HuH-7 (cell line): ENCODE measurements at regions not wholly inside any gene's neighbourhood (a gene's known extent, or its start where the extent isn't known, plus 50 kb on each side); places are given as distances from the start of the nearest gene placed in this dataset.

Experiments used
- DNase-seq: peaks from one replicate; pipeline ENCODE4 v3.0.0; 2011; ENCODE audit warnings: low spot score

DNA sequence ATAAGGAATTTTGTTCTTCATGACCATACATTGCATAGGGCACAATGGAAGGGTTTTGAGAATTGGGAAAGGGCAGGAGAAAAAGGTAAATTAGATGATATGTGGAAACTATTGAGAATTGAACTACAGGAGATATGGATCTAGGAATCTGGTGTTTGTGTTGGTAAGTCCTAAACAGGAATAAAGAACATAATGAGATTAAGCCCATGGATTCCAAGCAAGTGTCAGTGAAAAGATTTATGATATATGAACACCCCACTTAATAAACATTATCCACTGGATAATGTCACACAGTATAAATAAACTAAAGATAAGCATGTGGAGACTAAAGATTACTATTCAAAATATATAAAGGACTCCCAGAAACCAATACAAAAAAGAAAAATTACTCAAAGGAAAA is 98.2 kb downstream of the TNFSF18 start:
- DNase-seq, result no peak

DNA sequence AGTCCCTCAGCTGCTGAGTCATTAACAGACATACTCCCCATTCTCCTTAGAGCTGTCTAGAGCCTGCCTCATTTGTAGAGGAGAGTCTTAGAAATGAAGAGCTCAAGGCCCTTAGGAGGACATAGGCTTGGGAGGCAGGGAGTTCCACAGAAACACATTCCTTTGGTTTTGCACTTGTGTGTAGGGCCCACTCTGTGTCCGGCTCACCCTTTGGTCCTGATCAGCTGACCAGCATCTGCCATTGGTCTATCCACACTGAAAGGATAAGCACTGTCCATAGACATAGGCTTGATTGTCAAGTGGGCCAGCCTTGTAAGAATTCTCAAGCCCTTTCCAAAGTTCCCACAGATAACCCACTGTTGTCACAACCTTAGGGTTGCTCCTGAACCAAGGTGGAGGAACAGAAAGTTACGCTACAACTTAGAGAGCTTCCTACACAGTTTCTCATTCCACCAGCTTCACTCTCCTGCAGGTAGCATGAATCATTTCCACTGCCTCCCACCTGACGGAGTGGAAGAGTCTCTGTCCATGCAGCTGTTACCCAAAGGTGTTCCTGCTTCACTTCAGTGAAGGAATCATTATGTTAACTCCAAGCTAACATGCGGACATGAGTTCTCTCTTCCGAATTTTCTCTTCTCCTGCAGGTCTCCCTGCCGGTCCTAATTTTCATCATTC is 96.1 kb downstream of the TNFSF18 start:
- no peak for DNase-seq

DNA sequence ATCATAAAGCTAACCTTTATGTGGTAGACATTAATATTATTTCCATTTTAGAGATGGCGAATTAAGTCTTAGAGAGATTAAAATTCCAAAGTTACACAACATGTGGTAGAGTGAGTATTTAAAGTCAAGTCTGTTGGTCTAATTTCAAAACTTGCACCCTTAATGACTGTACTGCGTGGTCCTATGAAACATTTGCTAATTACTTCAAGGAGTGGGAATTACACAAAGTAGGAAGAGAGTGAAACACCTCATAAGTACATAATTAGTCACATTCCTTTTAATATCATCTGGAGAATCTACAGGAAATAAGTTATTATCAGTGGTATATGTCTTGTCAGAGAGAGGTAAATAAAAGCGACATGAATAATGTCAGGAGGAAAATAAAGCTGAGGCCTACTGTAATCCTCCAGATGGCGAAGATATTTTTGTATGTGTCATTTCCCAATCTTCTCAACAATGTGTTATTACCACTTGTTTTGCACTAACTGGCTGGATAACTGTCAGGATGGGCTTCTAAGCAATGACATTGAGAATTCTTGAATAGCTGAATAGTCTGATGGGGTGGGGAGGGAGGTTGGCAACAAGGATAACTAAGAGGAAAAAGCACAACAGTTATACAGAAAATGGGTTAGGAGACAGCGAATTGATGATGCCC is 95.5 kb downstream of the TNFSF18 start:
- no peak for DNase-seq

DNA sequence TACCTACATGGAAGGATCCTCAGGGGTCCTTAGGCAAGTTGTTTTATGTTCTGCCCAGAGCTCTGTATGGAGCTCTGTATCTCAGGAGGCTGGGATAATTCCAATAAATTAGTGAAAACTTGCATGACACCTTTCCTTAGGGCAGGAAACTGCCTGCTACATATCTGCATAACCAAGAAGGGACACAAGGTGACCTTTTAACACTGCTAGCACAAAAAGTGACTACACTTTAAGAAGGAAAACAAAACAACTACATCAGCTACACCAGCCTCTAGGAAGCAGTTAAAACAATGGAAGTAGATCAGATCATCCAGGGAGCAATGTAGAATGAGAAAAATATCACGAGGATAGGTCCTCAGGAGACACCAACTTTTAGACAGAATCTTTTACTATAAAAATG is 93.9 kb downstream of the TNFSF18 start:
- DNase-seq, result no peak

DNA sequence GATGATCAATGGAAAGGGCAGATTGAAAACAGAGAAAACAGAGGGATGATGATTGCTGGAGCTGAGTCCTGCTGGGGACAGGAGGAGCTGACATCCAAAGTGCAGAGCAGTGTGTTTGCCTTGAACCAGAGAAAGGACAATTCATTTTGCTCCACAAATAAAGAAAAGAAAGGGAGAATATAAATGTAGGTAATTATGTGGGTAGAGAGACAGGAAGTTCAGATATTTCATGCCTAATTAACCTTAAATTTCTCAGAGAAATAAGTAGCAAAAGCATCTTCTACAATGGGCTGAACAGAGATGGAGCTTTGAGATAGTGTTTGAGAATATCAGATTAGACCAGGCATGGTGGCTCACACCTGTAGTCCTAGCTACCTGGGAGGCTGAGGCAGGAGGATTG is 93.2 kb downstream of the TNFSF18 start:
- DNase-seq, result no peak

DNA sequence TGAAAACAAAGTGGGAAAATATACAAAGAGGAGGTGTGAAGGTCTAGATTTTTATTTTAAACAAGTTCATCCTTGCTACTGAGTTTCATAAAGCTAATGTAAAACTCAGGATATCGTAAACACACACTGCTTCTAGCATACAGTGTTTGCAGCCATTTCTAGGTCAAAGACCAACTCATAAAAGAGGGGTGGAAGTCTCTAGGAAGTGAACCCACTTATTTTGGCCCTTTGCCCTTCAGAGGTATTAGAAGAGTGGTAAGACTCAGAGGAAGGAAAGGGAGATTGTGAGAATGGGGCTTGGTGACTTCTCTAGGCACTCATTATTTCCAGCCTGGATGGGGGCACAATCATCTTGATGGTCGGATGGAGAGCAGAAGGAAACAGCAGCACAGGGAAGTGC is 91.2 kb downstream of the TNFSF18 start:
- no peak for DNase-seq

DNA sequence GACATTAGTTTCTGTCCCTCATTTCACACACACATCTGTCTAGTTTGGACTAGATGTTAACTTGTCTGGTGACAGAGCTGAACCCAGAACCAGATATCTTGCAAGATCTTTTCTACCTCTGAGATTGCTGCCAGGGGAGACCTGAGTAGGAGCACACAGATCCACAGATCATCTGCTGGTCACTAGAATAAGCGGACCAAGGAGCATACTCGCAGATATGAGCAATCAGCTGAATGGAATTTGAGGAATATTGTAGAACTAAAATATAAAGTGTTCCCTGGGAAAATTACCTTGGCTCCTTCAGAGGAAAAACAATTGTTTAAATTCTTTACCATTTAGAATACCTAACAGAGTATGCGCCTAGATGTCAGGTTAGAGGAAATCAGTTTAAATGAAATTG is 90.7 kb downstream of the TNFSF18 start:
- no peak for DNase-seq

DNA sequence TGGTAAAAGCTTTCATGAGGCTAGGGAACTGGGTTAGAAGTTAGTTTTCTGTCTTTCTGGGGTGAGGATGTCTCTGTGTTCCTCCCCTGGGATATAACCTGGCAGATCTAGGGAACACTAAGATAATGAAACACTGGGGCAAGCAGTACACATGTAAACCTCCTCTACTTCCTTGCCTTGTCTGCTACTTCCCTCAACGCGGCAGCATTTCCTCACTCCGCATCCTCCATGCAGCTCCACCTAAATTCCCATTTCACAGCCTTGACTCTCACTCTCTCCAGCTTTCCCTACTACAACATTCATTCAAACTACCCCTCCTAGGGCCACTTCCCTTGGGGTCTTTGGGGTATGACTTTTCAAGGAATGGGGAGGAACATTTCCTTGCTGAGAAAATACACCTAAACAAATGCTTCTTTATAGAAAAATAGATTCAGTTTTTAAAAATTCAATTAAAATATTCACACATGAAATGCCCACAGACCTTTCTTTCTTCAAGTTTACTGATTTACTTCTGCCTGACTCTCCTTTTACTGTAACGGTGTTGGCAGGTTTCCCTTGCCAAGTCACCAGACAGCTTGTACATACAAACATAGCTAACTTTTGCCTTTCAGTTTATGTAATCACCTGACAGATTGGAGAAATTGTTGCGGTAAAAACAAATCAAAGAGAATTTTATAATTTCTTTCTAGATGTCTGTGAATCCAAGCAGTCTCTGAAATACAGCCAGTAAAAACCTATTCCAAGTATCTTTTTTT is 90.1 kb downstream of the TNFSF18 start:
- DNase-seq, result no peak

DNA sequence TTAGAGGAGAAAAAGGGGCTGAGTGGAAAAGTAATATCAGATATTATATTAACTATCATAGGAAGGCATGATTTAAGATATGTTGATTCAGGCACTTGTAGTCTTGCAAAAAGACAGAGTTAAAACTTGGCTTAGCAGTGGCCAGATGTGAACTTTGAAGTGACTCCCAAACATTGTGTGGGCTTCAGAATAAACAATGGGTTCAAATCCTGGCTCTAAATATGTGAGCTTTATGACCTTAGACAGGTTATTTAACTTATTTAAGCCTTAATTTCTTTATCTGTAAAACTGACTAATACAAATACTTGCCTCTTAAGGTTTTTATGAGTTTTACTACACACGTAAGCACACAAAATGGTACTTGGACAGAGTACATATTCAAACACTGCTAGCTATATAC is 85.9 kb downstream of the TNFSF18 start:
- no peak for DNase-seq

DNA sequence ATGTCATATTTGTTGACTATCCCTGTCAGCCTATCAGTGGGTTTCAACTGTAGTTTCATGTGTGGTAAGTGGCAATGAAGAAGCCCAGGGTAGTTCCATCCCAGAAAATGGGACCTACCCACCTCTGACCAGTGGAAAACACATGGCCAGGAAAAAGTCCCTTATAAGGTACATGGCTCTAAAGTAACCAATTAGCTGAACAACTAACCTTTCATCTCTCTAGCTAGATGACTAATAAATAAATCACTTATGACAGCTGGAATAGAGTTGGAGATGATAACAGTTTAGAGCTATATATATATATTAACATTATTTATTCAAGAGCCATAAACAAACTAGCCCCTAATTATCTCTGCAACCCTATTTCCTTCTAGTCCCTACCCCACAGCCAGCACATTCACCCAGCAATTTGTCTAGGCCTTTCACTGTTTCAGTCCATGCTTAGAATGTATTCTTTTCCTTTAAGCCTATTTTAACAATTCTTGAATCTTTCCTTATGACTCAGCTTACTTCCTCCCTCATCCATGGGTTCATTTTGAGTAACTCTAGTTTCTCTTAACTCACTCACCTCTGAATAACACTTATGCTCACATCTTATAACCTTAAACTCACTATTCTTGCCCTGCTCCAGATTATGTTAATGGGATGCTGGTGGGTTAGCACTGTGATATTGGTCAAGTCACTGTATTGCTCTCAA is 83.7 kb downstream of the TNFSF18 start:
- no peak for DNase-seq

DNA sequence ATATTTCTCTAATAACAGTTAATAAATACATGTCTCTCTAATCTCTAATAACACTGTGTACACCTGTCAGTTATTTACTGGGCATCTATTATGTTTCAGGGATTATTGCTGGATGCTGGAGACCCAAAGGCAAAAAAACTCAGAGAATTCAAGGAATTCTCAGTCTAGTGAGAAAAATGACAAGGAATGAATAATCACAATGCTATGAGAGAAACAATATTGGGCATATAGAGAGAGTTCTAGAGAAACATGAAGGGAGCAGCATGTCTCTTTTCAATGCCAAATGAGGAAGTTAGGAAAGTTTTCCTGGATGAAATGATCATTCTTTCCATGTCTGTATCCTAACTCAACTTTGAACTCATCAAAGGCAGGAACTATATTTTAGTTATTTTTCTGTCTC is 82.8 kb downstream of the TNFSF18 start:
- no peak for DNase-seq

DNA sequence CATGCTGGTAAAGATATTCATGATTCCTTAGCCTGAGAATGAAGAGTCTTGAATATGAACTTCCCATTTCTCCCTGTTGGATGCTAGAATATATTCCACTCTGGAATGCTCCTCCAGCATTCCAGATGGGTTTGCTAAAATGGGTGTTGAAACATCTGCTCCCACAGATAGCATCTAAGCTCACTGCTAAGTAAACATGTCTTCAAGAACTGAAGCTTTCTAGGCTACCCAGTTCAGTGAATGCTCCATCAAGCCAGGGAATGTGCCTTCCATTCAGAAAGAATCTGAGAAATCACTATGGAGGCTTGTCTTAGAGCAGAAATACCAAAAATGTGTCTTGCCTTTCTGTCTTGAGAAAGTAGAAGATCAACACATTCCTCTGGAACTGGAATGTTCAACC is 81.1 kb downstream of the TNFSF18 start:
- peak; percentile 8 for DNase-seq

DNA sequence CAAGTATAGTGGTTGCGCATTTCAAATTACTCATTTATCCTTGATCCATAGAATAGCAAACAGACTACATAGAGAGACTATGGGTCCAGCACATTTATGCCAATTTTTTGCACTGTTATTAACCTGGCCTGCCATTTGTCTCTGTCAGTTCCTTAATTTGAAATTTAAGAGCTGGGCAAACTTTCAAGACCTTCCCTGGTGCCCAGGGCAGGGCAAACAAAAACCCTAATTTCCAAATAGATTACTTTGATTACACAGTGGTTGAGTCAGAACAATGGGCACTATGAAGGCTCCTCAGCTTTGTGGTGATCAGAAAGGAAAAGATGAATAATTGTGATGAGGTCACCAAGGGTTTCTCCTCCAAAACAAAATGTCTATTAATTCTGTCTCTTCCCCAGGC is 80.6 kb downstream of the TNFSF18 start:
- DNase-seq, result no peak

DNA sequence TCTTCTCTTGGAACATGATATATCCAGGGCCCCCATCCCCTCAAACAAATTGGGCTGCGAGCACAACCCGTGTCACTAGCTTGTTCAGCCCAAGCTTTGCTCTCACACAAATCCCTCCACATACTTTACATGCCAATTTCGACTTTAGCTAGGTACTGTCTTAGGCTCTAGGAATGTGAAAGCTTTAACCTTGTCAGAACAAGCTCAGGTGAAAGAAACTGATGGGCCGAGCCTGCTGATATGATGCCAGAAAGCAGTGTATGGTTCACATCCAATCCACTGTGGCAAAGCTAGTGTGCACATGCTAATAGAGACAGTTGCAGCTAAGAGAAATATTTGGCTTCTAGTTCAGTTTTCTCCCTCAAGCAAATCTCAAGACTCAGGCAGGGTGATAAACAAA is 79.5 kb downstream of the TNFSF18 start:
- no peak for DNase-seq

DNA sequence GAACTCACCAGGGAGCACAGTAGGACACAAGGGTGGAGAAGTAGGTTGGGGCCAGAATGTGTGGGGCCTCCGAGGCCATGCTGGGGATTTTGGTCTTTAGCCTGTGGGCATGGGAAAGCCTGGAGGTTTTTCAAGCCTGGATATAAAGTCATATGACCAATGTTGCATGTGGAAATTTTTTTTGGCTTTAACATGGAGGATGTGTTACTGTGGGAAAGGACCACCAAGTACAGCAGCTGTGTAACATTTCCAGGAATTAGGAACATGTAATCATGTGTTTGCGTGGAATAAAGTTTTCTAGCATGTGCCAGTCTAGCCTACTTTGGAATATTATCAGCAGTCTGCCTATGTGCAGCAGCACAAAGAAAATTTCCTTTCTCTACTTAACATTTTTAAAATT is 78.5 kb downstream of the TNFSF18 start:
- no peak for DNase-seq

DNA sequence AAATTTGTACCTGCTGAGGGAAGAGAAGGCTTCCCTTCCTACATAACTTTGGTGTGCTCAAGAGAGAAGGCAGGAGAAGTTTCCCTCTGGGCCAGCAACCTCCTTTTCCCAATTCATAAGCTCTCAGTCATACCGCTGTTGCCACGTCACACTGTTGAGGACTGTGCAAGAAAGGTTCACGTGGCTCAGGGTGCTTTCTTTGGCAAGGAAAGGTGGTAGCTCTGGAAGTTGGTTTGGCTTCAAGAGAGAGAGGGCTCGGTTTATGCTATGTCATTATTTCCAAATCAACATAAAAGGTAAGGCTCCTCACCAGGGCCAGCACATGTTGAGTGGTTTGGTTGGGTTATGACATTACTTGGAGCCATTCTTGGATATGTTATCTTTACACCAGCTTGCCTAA is 77.3 kb downstream of the TNFSF18 start:
- no peak for DNase-seq

DNA sequence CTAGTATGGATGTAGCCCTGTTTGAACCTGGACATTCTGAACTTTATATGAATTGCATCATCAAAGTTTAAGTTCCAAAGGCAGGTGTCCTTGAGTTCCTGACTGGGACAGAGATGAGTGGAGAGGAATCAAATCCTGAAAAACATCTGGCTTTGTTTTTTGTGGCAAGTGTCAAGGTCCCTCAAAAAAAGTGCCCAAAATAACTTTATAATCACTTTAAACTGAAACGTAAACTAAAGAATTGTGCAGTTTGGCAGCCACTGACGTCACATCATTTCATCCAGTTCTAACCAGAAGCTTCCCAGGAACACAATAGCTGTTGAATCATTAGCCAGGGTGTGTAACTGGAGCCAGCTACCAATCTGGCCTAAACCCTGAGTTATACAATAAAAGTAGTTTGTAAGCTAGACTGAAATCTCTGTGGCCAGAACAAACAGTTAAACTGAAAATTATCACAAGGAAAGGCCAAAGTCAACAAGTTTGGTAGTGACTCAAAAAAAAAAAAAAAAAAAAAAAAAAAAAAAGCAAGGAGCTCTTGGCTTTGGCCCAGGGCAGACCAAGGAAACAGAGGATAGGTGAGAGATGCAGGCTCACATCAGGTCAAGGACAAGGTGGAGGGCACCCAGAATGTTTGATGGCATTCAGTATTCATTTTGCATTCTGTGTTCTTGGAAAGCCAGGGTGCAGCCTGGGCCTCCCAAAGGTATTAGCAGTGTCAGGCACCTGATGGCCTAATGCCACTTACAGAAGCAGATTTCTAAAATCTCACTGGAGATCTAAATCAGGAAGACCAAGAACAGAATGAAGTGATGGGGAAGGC is 74.3 kb downstream of the TNFSF18 start:
- peak; percentile 56 for DNase-seq

DNA sequence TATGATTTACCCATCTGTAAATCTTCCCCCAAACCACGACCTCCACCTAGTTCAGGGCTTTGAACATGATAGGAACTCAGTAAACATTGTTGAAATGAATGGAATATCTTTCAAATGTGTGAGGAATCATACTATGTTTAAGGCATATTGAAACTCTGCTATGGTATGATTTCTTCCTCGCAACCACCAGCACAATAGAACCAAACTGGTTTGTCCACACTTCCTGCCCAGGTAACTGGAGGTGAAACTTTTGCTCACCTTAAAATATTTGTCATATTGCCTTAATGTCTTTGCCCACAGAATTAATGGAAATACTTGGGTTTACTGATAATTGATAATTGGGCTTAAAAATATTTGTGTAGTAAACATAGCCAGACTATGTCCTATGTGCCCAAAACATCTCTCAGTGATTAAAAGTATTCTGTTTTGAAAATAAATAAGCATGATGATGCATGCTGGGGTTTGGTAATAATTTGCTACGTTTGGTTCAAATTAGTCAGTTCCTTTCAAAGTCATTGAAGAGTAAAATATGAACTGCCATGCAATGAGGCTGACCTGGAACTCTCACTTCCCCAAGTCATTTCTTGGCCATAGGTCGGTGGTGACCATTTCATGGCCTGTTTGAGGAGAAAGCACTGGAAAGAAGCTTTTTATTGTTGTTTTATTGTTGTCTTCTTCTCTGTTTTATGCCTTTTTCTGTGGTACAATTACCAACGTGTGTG is 73.3 kb downstream of the TNFSF18 start:
- DNase-seq, result no peak

DNA sequence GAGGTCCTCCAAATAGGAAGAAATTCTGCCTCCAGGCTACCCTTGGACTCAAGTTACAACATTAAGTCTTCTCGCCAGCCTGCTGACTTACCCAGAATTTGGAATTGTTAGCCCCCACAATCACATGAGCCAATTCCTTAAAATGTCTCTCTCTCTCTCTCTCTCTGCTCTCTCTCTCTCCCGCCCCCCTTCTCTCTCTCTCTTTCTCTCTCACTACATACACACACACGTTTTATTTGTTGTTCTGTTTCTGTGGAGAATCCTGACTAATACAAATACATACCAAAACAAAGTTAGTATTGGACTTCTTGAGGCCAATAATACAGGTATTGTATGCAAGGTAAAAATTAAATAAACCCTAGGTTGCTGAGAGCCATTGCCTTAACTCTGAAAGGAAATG is 72.1 kb downstream of the TNFSF18 start:
- DNase-seq, result no peak

DNA sequence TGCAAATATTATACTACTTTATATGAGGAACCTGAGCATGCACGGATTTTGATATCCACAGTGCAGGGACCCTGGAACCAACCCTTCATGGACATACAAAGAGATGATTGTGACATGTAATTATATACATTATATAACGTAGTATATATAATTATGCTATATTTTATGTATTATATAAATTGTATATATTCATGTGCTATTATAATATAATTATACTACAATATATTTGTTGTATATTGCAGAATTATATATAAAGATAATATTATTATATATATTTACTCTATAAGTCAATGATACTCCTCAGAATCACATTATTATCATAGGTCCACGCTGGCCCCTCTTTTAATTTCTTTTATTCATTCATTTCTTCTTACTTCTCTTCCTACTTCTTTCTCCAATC is 70.9 kb downstream of the TNFSF18 start:
- no peak for DNase-seq

DNA sequence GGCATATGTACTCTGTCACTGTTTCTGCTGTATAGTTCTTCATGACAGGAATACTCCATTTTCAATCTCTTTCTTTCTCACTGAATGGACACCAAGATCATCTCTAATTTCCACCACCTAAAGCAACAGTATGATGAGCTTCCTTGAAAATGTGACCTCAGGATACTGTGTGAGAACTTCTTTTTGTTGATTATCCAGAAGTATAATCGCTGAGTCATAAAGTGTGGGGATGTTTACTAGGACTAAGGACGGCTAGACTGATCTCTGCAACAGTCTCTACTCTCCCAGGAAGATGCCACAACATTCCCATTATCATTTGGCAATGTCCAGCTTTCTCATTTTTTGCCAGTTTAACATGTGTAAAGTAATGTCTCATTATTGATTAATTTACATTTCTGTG is 70.3 kb downstream of the TNFSF18 start:
- DNase-seq, result no peak
